A673 (cell line): ENCODE measurements at regions not wholly inside any gene's neighbourhood (a gene's known extent, or its start where the extent isn't known, plus 50 kb on each side); places are given as distances from the start of the nearest gene placed in this dataset.

Source experiments
- BruUV-seq: library from RNA; stranded (reverse); fragments of 400-500 nt; replicated peaks from 2 replicates; lab custom pipeline; 2021; lab: Mats Ljungman, UMichigan
- CTCF ChIA-PET: fragments of 300-600 bp; sonication (Branson Sonifier 250); formaldehyde crosslinking; loops from one replicate; lab custom pipeline; 2022; ENCODE audit warnings: antibody characterized with exemption; lab: Charles Lee
- POLR2A ChIA-PET: fragments of 300-600 bp; sonication (Branson Sonifier 250); formaldehyde crosslinking; loops from one replicate; lab custom pipeline; 2022; ENCODE audit warnings: antibody characterized with exemption; ENCODE audit not compliant: low non-redundant PET; lab: Charles Lee
- DNase-seq: peaks from one replicate; pipeline ENCODE4 v3.0.0-alpha.2; 2015; ENCODE audit warnings: low spot score
- H3K27ac ChIP-seq: fragments of 200-600 bp; sonication (generic); 2 replicates; pipeline ENCODE4 v1.5.1; 2016; ENCODE audit warnings: mixed run types, low read depth, mild to moderate bottlenecking, mixed read lengths, antibody characterized with exemption, low read length; ENCODE audit not compliant: poor library complexity, severe bottlenecking
- H3K27me3 ChIP-seq: fragments of 200-600 bp; sonication (generic); replicated peaks from 2 replicates; pipeline ENCODE4 v1.6.1; 2017; ENCODE audit warnings: mixed run types, low read depth, mild to moderate bottlenecking, mixed read lengths, antibody characterized with exemption, low read length; ENCODE audit not compliant: insufficient read depth, poor library complexity
- H3K36me3 ChIP-seq: fragments of 200-600 bp; sonication (generic); 2 replicates; pipeline ENCODE4 v1.6.1; 2016; ENCODE audit warnings: mixed run types, mild to moderate bottlenecking, mixed read lengths, antibody characterized with exemption, low read length; ENCODE audit not compliant: insufficient read depth, poor library complexity, severe bottlenecking
- H3K4me1 ChIP-seq: fragments of 200-600 bp; sonication (generic); 2 replicates; pipeline ENCODE4 v1.6.1; 2017; ENCODE audit warnings: mixed run types, mild to moderate bottlenecking, mixed read lengths, antibody characterized with exemption, low read length; ENCODE audit not compliant: insufficient read depth, poor library complexity, severe bottlenecking
- H3K4me3 ChIP-seq: fragments of 200-600 bp; sonication (generic); 2 replicates; pipeline ENCODE4 v1.5.1; 2016; ENCODE audit warnings: low read depth, mixed run types, mild to moderate bottlenecking, mixed read lengths, low read length; ENCODE audit not compliant: poor library complexity, severe bottlenecking
- H3K9me3 ChIP-seq: fragments of 200-600 bp; sonication (generic); 2 replicates; pipeline ENCODE4 v1.6.1; 2016; ENCODE audit warnings: mixed run types, low read depth, mild to moderate bottlenecking, mixed read lengths, antibody characterized with exemption, low read length; ENCODE audit not compliant: poor library complexity, severe bottlenecking
- EZH2 ChIP-seq: fragments of 200-600 bp; sonication (generic); IDR thresholded peaks from 2 replicates; pipeline ENCODE4 v1.6.1; 2017; ENCODE audit warnings: borderline replicate concordance, low read depth, mild to moderate bottlenecking, mixed read lengths, antibody characterized with exemption, low read length; ENCODE audit not compliant: poor library complexity, severe bottlenecking
- intact Hi-C: fragments of 100-400 bp; cut with micrococcal nuclease; formaldehyde crosslinking; loops from one replicate; pipeline ENCODE4 v1.10.0; 2022; ENCODE audit not compliant: unreplicated experiment
- TF ChIP-seq, protein P1 (sequence below): fragments of 300-800, 200-600 bp; sonication (generic); conservative IDR thresholded peaks from 2 replicates; pipeline ENCODE4 v1.5.1; 2017; ENCODE audit warnings: low read depth, mild to moderate bottlenecking, antibody characterized with exemption, low read length, moderate library complexity, mixed read lengths

DNA sequence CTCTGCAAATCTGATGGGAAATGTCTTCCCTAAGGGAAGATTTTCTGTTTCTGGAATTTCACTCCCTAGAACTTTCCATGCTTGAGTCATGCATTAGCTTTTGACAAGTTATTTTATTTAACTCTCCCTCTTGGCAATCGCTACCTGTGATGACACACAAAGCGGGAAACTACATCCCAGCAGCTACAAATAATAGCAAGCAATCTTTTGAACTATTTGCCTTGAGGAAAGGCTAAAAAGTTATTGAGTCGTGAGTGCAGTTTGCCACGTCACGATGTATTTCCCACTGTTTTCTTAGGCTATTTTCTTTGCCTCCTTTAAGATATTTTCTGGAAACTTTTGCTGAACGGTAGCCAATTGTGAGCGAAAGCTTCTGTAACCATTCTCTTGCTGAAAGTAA is 353.3 kb upstream of the HTR2A start:
- intact Hi-C loops: no loop called here
- CTCF ChIA-PET: no interaction called here

DNA sequence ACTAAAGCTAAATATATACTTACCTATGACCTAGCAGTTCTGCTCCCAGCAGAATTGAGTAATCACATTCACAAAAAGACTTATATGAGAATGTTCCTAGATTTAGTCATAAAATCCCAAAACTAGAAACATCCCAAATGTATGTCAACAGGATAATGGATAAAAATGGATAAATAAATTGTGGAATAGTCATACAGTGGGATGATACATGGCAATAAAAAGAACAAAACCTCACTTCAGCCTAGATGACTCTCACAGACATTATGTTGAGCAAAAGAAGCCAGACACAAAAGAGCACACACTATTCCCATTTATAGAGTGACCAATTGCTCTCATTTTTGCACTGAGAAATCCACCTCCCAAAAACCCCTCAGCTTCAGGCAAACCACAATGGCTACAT is 352.4 kb upstream of the HTR2A start:
- Histone ChIP-seq H3K4me1 (no peaks in the 10 kb centered on the region), H3K27me3 (peaks cover 20% of the 10 kb centered on the region), H3K36me3 (no peaks in the 10 kb centered on the region), H3K9me3 (no peaks in the 10 kb centered on the region), H3K4me3 (no peak overlapping the region), H3K27ac (no peak overlapping the region)
- intact Hi-C loops: no loop called here
- no TSS peak for BruUV-seq
- no peak for DNase-seq
- ChIA-PET CTCF (no interaction called here), POLR2A (no interaction called here)
- TF ChIP-seq EZH2: no peak
- TF ChIP-seq, protein P1, sequence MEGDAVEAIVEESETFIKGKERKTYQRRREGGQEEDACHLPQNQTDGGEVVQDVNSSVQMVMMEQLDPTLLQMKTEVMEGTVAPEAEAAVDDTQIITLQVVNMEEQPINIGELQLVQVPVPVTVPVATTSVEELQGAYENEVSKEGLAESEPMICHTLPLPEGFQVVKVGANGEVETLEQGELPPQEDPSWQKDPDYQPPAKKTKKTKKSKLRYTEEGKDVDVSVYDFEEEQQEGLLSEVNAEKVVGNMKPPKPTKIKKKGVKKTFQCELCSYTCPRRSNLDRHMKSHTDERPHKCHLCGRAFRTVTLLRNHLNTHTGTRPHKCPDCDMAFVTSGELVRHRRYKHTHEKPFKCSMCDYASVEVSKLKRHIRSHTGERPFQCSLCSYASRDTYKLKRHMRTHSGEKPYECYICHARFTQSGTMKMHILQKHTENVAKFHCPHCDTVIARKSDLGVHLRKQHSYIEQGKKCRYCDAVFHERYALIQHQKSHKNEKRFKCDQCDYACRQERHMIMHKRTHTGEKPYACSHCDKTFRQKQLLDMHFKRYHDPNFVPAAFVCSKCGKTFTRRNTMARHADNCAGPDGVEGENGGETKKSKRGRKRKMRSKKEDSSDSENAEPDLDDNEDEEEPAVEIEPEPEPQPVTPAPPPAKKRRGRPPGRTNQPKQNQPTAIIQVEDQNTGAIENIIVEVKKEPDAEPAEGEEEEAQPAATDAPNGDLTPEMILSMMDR: no peak

More for the DNA sequence above, 353.3 kb upstream of the HTR2A start:
- no peak for TF ChIP-seq EZH2
- TF ChIP-seq, protein P1: no peak
- DNase-seq: no peak
- H3K9me3 ChIP-seq: no peaks in the 10 kb centered on the region
- H3K27ac ChIP-seq: no peak overlapping the region
- H3K36me3 ChIP-seq: no peaks in the 10 kb centered on the region
- POLR2A ChIA-PET: no interaction called here
- H3K4me1 ChIP-seq: no peaks in the 10 kb centered on the region
- BruUV-seq: no TSS peak
- no peak overlapping the region for H3K4me3 ChIP-seq
- H3K27me3 ChIP-seq: peaks cover 22% of the 10 kb centered on the region

DNA sequence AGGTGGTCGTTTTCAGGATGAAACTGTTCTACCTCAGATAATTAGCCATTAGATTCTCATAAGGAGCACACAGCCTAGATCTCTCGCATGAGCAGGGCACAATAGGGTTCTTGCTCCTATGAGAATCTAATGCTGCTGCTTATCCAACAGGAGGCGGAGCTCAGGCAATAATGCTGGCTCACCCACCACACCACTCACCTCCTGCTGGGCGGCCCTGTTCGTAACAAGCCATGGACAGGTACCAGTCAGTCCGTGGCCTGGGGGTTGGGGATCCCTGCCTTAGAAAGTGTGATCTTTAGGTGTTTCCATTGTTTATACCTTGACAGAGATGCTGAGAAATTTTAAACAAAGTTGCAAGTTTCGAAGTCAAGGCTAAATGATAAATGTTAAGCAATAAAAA is 344.6 kb upstream of the HTR2A start:
- Histone ChIP-seq H3K36me3 (no peaks in the 10 kb centered on the region), H3K27me3 (no peaks in the 10 kb centered on the region), H3K4me1 (no peaks in the 10 kb centered on the region), H3K4me3 (no peak overlapping the region), H3K9me3 (no peaks in the 10 kb centered on the region), H3K27ac (no peak overlapping the region)
- BruUV-seq: no TSS peak
- intact Hi-C loops: no loop called here
- CTCF ChIA-PET: no interaction called here
- TF ChIP-seq, protein P1: no peak
- TF ChIP-seq EZH2: no peak
- POLR2A ChIA-PET: no interaction called here
- no peak for DNase-seq
